NCI-H1930 (cell line): ENCODE measurements at regions not wholly inside any gene's neighbourhood (a gene's known extent, or its start where the extent isn't known, plus 50 kb on each side); places are given as distances from the start of the nearest gene placed in this dataset.
A peak's percentile ranks its signal among the peaks of the same experiment; 100 is the strongest.

Experiments used
- DNase-seq, 2 experiments: peaks; one replicate each; lab custom pipeline; 2025; lab: John Stamatoyannopoulos, UW

DNA sequence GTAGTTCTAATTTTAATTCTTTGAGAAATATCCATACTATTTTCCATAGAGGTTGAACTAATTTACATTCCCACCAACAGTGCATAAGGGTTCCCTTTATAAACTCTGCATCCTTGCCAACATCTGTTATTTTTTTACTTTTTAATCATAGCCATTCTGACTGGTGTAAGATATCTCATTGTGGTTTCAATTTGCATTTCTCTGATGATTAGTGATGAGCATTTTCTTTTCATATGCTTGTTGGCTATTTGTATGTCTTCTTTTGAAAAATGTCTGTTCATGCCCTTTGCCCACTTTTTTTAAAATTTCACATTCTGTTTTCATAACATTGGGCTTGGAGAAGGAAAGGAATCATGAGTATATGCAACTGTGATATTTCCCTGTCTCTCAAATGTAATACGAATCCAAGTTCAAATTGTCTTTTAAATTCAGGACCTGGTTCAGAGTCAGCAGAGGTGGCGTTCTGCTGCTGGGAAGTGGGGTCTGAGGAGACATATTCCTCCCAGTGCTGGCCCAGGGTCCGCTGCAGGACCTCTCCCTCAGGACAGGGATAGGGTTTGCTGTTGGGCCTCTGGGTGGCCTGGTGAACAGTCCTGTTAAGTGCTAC, 81.2 kb upstream of the ETV6 start:
- no peak for DNase-seq

GRCh38 chr12:11568762-11569478, 80.6 kb upstream of the ETV6 start:
- DNase-seq, result no peak

DNA sequence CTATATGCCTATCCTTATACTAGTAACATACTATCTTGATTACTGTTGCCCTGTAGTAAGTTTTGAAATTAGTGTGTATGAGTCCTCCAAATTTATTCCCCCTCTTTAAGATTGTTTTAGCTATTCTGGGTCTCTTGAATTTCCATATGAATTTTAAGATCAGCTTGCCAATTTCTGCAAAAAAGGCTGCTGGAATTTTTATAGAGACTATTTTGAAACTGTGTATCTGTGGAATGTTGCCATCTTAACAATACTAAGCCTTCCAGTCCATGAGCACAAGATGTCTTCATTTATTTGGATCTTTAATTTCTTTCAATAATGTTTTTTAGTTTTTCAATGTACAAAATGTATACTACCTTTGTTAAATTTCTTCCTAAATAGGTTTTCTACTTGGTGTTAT, 79.8 kb upstream of the ETV6 start:
- DNase-seq, result no peak

DNA sequence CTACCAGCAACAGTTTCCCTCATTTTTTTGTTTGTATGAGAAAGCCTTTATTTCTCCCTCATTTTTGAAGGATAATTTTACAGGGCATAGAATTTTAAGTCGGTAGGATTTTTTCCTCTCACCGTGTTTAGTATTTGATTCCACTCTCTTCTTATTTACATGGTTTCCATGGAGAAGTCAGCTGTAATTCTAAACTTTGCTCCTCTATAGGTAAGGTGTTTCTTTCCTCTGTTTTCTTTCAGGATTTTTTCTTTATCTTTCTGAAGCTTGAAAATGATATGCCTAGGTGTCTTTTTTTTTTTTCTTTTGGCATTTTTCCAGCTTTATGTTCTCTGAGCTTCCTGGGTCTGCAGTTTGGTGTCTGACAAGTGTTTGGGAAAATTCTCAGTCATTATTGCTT, 75.6 kb upstream of the ETV6 start:
- DNase-seq, result no peak

DNA sequence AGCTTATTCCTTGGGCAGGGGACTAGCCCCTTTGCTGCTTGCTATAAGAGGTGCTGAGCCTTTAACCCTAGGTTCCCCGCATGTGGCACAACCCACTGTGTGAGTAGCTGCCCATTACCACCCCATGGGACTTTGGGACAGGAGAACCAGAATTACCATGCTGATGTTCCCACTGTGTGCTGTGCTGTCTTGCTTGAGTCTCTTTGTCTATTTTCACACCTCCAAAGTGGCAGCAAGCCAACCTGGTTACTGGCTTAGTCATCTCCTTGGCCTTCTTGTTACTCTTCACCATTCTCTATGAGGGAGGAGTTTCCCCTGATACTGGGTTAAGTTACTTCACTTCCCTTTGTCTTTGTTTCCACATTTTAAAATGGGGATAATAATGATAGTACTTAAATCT, 73.4 kb upstream of the ETV6 start:
- no peak for DNase-seq

GRCh38 chr12:11577658-11578260, 71.7 kb upstream of the ETV6 start:
- no peak for DNase-seq

- no peak for DNase-seq
Observed at GRCh38 chr12:11578461-11578993, 70.9 kb upstream of the ETV6 start.

DNA sequence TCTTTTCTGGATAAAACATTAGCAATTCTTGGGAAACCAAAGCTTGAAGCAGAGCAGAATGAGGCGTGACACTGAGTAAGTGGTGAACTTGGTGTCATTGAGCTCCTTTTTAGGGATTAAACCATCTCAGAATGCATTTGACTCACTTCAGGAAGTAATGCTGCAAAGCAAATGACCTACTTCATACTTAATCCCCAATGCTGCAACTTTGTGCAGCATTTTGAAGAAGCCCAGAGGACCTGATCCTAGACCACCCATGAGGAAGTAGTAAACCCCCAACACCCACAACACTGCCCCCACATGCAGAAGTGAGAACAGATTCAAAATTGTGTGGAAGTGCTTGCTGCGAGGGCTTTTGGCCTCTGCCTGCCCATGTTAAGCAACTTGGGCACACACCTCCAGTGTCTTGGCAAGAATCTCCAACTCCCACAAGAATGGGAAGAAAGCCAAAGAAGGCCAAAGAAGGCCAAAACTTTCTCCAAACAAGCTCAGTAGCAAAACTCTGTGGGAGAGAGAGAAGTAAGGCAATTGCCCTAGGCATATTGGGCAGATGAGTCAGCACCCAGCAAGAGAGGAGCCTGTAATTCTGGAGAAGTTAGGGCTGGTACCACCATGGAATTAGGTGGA, 69.2 kb upstream of the ETV6 start:
- no peak for DNase-seq

- peak; percentile 40 to 74 for DNase-seq
Observed at GRCh38 chr12:11581179-11581755, 68.2 kb upstream of the ETV6 start.

GRCh38 chr12:11584221-11584855, 65.1 kb upstream of the ETV6 start:
- no peak for DNase-seq

DNA sequence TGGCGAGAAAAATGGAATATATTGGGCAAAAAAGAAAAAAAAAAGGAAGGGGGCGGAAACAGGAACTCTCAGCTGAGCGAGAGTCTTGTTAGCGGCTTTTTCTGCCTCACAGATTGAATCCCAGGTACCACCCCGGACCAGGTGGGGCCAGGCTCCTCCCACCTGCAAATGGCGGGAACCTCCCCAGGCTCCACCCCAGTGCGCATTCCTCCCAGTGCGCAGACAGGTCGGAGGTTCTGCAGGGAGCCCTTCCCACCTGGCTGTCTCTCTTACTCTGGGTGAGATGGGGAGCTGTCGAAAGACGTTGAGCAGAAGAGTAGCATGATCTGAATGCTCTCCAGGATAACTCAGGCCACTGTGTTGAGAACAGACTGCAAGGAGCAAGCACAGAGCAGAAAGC, 57.0 kb upstream of the ETV6 start:
- DNase-seq, result no peak

DNA sequence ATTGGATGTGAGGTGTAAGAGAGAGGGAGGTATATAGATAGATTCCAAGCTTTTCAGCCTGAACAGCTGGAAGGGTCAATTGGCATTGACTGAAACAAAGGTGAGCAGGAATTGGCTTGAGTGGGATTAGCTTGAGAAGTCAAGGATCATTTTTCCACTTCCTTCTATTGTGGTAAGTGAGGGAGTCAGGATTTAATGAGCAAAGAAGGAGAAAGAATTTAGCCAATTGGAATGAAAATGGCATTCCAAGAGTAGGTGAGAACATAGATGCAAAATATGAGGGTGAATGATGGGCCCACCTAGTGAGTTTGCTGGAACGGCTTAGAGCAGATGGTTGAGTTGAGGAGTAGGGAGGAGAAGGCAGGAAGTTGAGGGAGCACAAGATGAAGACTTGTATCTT, 56.5 kb upstream of the ETV6 start:
- DNase-seq, result no peak

- no peak for DNase-seq
Observed at GRCh38 chr12:11595080-11595479, 54.4 kb upstream of the ETV6 start.

- no peak for DNase-seq
Observed at GRCh38 chr12:11596141-11596540, 53.3 kb upstream of the ETV6 start.

DNA sequence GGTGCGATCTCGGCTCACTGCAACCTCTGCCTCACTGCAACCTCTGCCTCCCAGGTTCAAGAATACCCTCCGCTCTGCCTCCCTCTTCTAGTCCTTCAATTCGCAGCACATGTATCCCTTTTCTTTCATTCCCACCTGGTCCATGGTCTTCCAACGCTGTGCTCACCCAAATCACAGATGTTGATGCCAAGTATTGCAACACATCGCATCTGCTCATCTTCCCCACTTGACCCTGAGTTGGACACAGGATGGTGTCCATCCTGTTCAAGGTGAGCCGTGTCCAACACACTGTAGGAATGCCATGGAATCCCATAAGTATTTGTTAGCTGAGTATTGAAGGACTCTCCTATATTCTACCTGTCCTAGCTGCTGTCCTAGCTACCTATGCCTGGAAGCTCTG, 50.6 kb upstream of the ETV6 start:
- DNase-seq, result no peak
